GM12878 (cell line): ENCODE measurements at regions not wholly inside any gene's neighbourhood (a gene's known extent, or its start where the extent isn't known, plus 50 kb on each side); places are given as distances from the start of the nearest gene placed in this dataset.

ENCODE experiments used
- ZSCAN29 ChIP-seq: fragments of 450-650 bp; IDR thresholded peaks from 2 replicates; pipeline ENCODE4 v1.6.1; 2017; ENCODE audit warnings: mild to moderate bottlenecking, moderate library complexity
- TF ChIP-seq, protein P1 (sequence below): IDR thresholded peaks from 2 replicates; pipeline ENCODE4 v1.6.1; 2011; ENCODE audit warnings: borderline replicate concordance, low read depth, mild to moderate bottlenecking, moderate library complexity, mixed read lengths, low read length; ENCODE audit not compliant: insufficient read depth; ENCODE audit errors: extremely low read length

DNA sequence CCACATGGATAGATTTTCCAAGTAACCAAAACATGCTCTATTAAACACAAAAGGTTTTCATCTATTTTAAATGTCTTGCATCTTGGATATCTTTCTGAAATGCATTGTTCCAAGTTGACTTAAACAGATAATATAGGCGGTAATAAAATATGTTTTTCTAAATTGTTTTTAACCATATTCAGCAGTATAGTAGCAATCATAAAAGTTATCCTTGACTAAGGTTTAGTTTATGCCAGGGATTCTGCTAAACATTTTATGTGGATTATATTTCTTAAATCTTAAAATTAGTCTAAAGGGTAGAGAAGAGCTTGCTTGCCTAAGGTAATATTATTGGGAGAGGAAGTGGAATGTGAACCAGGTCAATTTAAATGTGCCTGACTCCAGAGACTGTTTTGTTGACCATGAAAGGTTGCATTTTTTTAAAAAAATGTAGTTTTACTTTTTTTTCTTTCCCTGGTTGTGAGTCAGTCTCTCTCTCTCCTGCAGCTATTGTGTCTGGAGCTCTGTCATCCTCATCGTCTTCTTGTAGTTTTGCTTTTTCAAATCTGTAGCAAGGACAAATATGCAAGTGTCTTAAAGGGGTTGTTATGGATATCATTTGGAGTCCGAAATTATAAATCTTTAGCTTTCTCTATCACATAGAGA lies 309.1 kb upstream of the COL3A1 start:
- no peak for TF ChIP-seq ZSCAN29
- TF ChIP-seq, protein P1, sequence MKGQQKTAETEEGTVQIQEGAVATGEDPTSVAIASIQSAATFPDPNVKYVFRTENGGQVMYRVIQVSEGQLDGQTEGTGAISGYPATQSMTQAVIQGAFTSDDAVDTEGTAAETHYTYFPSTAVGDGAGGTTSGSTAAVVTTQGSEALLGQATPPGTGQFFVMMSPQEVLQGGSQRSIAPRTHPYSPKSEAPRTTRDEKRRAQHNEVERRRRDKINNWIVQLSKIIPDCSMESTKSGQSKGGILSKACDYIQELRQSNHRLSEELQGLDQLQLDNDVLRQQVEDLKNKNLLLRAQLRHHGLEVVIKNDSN = no peak
